NCI-H345 (cell line): ENCODE measurements at regions not wholly inside any gene's neighbourhood (a gene's known extent, or its start where the extent isn't known, plus 50 kb on each side); places are given as distances from the start of the nearest gene placed in this dataset.

Experiments
- DNase-seq: peaks from one replicate; lab custom pipeline; 2025; lab: John Stamatoyannopoulos, UW

GRCh38 chr5:8848997-8849594 is 696.8 kb downstream of the SEMA5A start:
- no peak for DNase-seq

- DNase-seq = no peak
Observed at GRCh38 chr5:8851101-8851500, 694.8 kb downstream of the SEMA5A start.

GRCh38 chr5:8857051-8857450 is 688.8 kb downstream of the SEMA5A start:
- no peak for DNase-seq

- DNase-seq = no peak
Observed at GRCh38 chr5:8861764-8862163, 684.1 kb downstream of the SEMA5A start.

- no peak for DNase-seq
Observed at GRCh38 chr5:8864053-8864452, 681.8 kb downstream of the SEMA5A start.

GRCh38 chr5:8865266-8865665 is 680.6 kb downstream of the SEMA5A start:
- DNase-seq = no peak

GRCh38 chr5:8865686-8866374 is 680.0 kb downstream of the SEMA5A start:
- DNase-seq = no peak

- no peak for DNase-seq
Observed at GRCh38 chr5:8868283-8868682, 677.6 kb downstream of the SEMA5A start.

GRCh38 chr5:8869932-8870331 is 675.9 kb downstream of the SEMA5A start:
- no peak for DNase-seq

- no peak for DNase-seq
Observed at GRCh38 chr5:8870349-8870958, 675.4 kb downstream of the SEMA5A start.

GRCh38 chr5:8870959-8871355 is 674.9 kb downstream of the SEMA5A start:
- DNase-seq = no peak

GRCh38 chr5:8871446-8871845 is 674.4 kb downstream of the SEMA5A start:
- no peak for DNase-seq

GRCh38 chr5:8875722-8876121 is 670.2 kb downstream of the SEMA5A start:
- no peak for DNase-seq

GRCh38 chr5:8879248-8879647 is 666.6 kb downstream of the SEMA5A start:
- no peak for DNase-seq

- no peak for DNase-seq
Observed at GRCh38 chr5:8884029-8884428, 661.8 kb downstream of the SEMA5A start.

GRCh38 chr5:8892926-8893325 is 652.9 kb downstream of the SEMA5A start:
- DNase-seq = no peak

GRCh38 chr5:8894031-8894430 is 651.8 kb downstream of the SEMA5A start:
- DNase-seq = no peak

GRCh38 chr5:8895062-8895461 is 650.8 kb downstream of the SEMA5A start:
- no peak for DNase-seq

- DNase-seq = no peak
Observed at GRCh38 chr5:8895599-8895998, 650.3 kb downstream of the SEMA5A start.

GRCh38 chr5:8897316-8897715 is 648.6 kb downstream of the SEMA5A start:
- no peak for DNase-seq

GRCh38 chr5:8905021-8905420 is 640.9 kb downstream of the SEMA5A start:
- DNase-seq = peak; percentile 94

- DNase-seq = no peak
Observed at GRCh38 chr5:8906303-8906967, 639.4 kb downstream of the SEMA5A start.
